GM18511 (cell line): ENCODE measurements at regions not wholly inside any gene's neighbourhood (a gene's known extent, or its start where the extent isn't known, plus 50 kb on each side); places are given as distances from the start of the nearest gene placed in this dataset.
A peak's percentile ranks its signal among the peaks of the same experiment; 100 is the strongest.
"Not testable (repeated sequence)": the region's sequence is repeated elsewhere in the genome, so short reads cannot be mapped to it uniquely, and the experiment has no call there.

Experiments
- ATAC-seq: cut with Tn5 transposase; IDR thresholded peaks from one replicate; pipeline ENCODE4 v1.9.1; 2021; ENCODE audit warnings: mild to moderate bottlenecking, moderate library complexity; ENCODE audit not compliant: unreplicated experiment

- no peak for ATAC-seq
Observed at GRCh38 chr4:123535037-123535748, 138.6 kb downstream of the SPRY1 start.

GRCh38 chr4:123536225-123536624 lies 139.6 kb downstream of the SPRY1 start:
- peak; percentile 45 for ATAC-seq

GRCh38 chr4:123537906-123538402 lies 141.4 kb downstream of the SPRY1 start:
- ATAC-seq = not testable (repeated sequence)

- ATAC-seq = no peak
Observed at GRCh38 chr4:123545667-123546572, 149.3 kb downstream of the SPRY1 start.

- no peak for ATAC-seq
Observed at GRCh38 chr4:123546573-123547060, 150.0 kb downstream of the SPRY1 start.

- no peak for ATAC-seq
Observed at GRCh38 chr4:123547216-123548165, 150.9 kb downstream of the SPRY1 start.

GRCh38 chr4:123553279-123553678 lies 156.7 kb downstream of the SPRY1 start:
- ATAC-seq = no peak

GRCh38 chr4:123553733-123554637 lies 157.4 kb downstream of the SPRY1 start:
- ATAC-seq = no peak

- no peak for ATAC-seq
Observed at GRCh38 chr4:123554801-123555232, 158.2 kb downstream of the SPRY1 start.

GRCh38 chr4:123555233-123555806 lies 158.7 kb downstream of the SPRY1 start:
- no peak for ATAC-seq

- ATAC-seq = no peak
Observed at GRCh38 chr4:123555807-123556273, 159.2 kb downstream of the SPRY1 start.

- ATAC-seq = no peak
Observed at GRCh38 chr4:123556526-123556925, 159.9 kb downstream of the SPRY1 start.

GRCh38 chr4:123557857-123558536 lies 161.4 kb downstream of the SPRY1 start:
- no peak for ATAC-seq

- no peak for ATAC-seq
Observed at GRCh38 chr4:123558865-123559264, 162.3 kb downstream of the SPRY1 start.

- ATAC-seq = no peak
Observed at GRCh38 chr4:123559955-123560871, 163.6 kb downstream of the SPRY1 start.

- no peak for ATAC-seq
Observed at GRCh38 chr4:123561525-123561924, 164.9 kb downstream of the SPRY1 start.

GRCh38 chr4:123562994-123563750 lies 166.6 kb downstream of the SPRY1 start:
- ATAC-seq = no peak
